ENCODE measurements at regions not wholly inside any gene's neighbourhood (a gene's known extent, or its start where the extent isn't known, plus 50 kb on each side); places are given as distances from the start of the nearest gene placed in this dataset.
"Not testable (repeated sequence)": the region's sequence is repeated elsewhere in the genome, so short reads cannot be mapped to it uniquely, and the experiment has no call there.

DNA sequence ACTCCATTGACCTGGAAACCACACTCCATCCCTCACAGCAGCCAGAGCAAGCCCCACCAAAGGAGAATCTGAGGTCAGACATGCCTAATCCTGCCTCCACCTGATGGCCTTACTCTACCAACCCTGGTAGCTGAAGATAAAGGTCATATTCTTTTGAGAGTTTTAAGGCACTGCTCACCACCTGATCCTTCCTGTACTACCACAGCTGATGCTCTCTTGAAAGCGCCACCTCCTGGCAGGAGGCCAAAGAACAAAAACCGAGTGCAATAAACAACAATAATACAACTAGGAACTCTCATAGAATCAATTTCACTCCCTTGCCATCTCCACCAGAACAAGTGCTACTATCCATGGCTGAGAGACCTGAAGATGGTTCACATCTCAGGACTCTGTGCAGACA, 301.6 kb downstream of the NAF1 start:
- intact Hi-C loops (cut with micrococcal nuclease; ENCODE audit: unreplicated experiment): no loop called here
- no TSS peak for BruUV-seq (replicated peaks)
- no peak overlapping the region for H3K27ac ChIP-seq (ENCODE audit: low read depth, low read length, poor library complexity, severe bottlenecking)
- ChIA-PET CTCF (no interaction called here), POLR2A (ENCODE audit: low non-redundant PET) (no interaction called here)
- no peak overlapping the region for H3K4me3 ChIP-seq (ENCODE audit: low read depth, low read length, poor library complexity, severe bottlenecking)
- no peaks in the 10 kb centered on the region for H3K9me3 ChIP-seq (ENCODE audit: low read depth, low read length, poor library complexity, severe bottlenecking)
- H3K27me3 ChIP-seq (replicated peaks; ENCODE audit: insufficient read depth, low read depth, low read length, poor library complexity): no peaks in the 10 kb centered on the region
- no peaks in the 10 kb centered on the region for H3K36me3 ChIP-seq (ENCODE audit: insufficient read depth, low read length, poor library complexity, severe bottlenecking)
- no peak for DNase-seq (ENCODE audit: low spot score)
- no peaks in the 10 kb centered on the region for H3K4me1 ChIP-seq (ENCODE audit: insufficient read depth, low read length, poor library complexity, severe bottlenecking)
- TF ChIP-seq, protein P1, sequence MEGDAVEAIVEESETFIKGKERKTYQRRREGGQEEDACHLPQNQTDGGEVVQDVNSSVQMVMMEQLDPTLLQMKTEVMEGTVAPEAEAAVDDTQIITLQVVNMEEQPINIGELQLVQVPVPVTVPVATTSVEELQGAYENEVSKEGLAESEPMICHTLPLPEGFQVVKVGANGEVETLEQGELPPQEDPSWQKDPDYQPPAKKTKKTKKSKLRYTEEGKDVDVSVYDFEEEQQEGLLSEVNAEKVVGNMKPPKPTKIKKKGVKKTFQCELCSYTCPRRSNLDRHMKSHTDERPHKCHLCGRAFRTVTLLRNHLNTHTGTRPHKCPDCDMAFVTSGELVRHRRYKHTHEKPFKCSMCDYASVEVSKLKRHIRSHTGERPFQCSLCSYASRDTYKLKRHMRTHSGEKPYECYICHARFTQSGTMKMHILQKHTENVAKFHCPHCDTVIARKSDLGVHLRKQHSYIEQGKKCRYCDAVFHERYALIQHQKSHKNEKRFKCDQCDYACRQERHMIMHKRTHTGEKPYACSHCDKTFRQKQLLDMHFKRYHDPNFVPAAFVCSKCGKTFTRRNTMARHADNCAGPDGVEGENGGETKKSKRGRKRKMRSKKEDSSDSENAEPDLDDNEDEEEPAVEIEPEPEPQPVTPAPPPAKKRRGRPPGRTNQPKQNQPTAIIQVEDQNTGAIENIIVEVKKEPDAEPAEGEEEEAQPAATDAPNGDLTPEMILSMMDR (conservative IDR thresholded peaks at IDR 0.05; ENCODE audit: low read depth, low read length): no peak

GRCh38 chr4:162853788-162854187, 312.9 kb downstream of the NAF1 start:
- no TSS peak for BruUV-seq (replicated peaks)
- no peak for DNase-seq (ENCODE audit: low spot score)
- intact Hi-C loops (cut with micrococcal nuclease; ENCODE audit: unreplicated experiment): loop anchor here (10.0 kb wide), 1 partner anchor 279 kb away; no protein-coding TSS in a partner anchor
- no peak for TF ChIP-seq EZH2 (IDR thresholded peaks at IDR 0.05; ENCODE audit: borderline replicate concordance, low read depth, low read length, poor library complexity, severe bottlenecking)
- TF ChIP-seq, protein P1 (conservative IDR thresholded peaks at IDR 0.05; ENCODE audit: low read depth, low read length): no peak
- CTCF ChIA-PET: no interaction called here
- Histone ChIP-seq H3K9me3 (ENCODE audit: low read depth, low read length, poor library complexity, severe bottlenecking) (no peaks in the 10 kb centered on the region), H3K4me1 (ENCODE audit: insufficient read depth, low read length, poor library complexity, severe bottlenecking) (no peaks in the 10 kb centered on the region), H3K36me3 (ENCODE audit: insufficient read depth, low read length, poor library complexity, severe bottlenecking) (no peaks in the 10 kb centered on the region), H3K4me3 (ENCODE audit: low read depth, low read length, poor library complexity, severe bottlenecking) (no peak overlapping the region), H3K27ac (ENCODE audit: low read depth, low read length, poor library complexity, severe bottlenecking) (no peak overlapping the region), H3K27me3 (replicated peaks; ENCODE audit: insufficient read depth, low read depth, low read length, poor library complexity) (no peaks in the 10 kb centered on the region)
- POLR2A ChIA-PET (ENCODE audit: low non-redundant PET): no interaction called here

DNA sequence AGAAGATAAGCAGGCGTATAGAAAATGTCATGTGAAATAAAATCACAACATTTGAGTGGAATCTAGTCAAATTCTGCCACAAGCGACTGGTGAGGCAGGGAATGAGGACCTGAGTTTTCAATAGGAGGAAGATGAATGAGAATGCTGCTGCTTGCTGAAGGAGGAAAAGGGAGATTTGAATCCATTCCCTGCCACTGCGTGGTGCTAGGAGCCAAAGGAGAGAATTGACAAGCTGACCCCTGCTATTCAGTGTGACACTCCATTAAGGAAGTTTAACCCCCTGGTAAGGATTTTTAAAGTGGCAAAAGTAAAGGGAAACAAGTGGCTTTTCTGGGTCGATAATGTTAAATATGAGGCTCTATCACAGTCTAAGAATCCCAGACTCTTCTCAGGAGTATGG, 314.0 kb downstream of the NAF1 start:
- Histone ChIP-seq H3K27me3 (replicated peaks; ENCODE audit: insufficient read depth, low read depth, low read length, poor library complexity) (no peaks in the 10 kb centered on the region), H3K4me1 (ENCODE audit: insufficient read depth, low read length, poor library complexity, severe bottlenecking) (no peaks in the 10 kb centered on the region), H3K4me3 (ENCODE audit: low read depth, low read length, poor library complexity, severe bottlenecking) (no peak overlapping the region), H3K36me3 (ENCODE audit: insufficient read depth, low read length, poor library complexity, severe bottlenecking) (no peaks in the 10 kb centered on the region), H3K9me3 (ENCODE audit: low read depth, low read length, poor library complexity, severe bottlenecking) (no peaks in the 10 kb centered on the region), H3K27ac (ENCODE audit: low read depth, low read length, poor library complexity, severe bottlenecking) (no peak overlapping the region)
- no TSS peak for BruUV-seq (replicated peaks)
- TF ChIP-seq EZH2 (IDR thresholded peaks at IDR 0.05; ENCODE audit: borderline replicate concordance, low read depth, low read length, poor library complexity, severe bottlenecking): no peak
- TF ChIP-seq, protein P1 (conservative IDR thresholded peaks at IDR 0.05; ENCODE audit: low read depth, low read length): no peak
- DNase-seq (ENCODE audit: low spot score): no peak
- intact Hi-C loops (cut with micrococcal nuclease; ENCODE audit: unreplicated experiment): loop anchor here (10.0 kb wide), 1 partner anchor 278 kb away; no protein-coding TSS in a partner anchor
- CTCF ChIA-PET: no interaction called here
- POLR2A ChIA-PET (ENCODE audit: low non-redundant PET): no interaction called here

DNA sequence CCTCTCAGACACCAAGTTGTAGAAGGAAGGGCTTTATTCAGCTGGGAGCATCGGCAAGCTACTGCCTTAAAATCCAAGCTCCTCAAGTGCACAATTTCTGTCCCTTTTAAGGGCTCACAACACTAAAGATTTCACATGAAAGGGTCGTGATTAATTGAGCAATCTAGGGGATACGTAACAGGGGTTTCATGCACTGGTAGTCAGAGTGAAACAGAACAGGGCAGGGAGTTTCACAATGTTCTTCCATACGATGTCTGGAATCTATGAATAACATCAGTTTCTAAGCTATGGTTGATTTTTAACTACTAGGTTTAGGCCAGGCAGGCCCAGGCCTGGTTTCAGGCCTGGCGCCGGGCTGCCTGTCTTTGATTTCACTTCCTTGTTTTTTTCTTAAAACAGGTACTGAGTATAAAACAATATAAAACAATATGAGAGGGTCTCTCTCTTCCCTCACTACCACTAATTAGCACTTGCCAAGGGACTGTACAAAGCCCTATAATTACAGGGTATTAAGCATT, 315.4 kb downstream of the NAF1 start:
- POLR2A ChIA-PET (ENCODE audit: low non-redundant PET); H3K27me3 ChIP-seq (replicated peaks; ENCODE audit: insufficient read depth, low read depth, low read length, poor library complexity); H3K9me3 ChIP-seq (ENCODE audit: low read depth, low read length, poor library complexity, severe bottlenecking); DNase-seq (ENCODE audit: low spot score); H3K4me3 ChIP-seq (ENCODE audit: low read depth, low read length, poor library complexity, severe bottlenecking); BruUV-seq (replicated peaks); H3K27ac ChIP-seq (ENCODE audit: low read depth, low read length, poor library complexity, severe bottlenecking); CTCF ChIA-PET; H3K4me1 ChIP-seq (ENCODE audit: insufficient read depth, low read length, poor library complexity, severe bottlenecking); H3K36me3 ChIP-seq (ENCODE audit: insufficient read depth, low read length, poor library complexity, severe bottlenecking): not testable (repeated sequence)
- intact Hi-C loops (cut with micrococcal nuclease; ENCODE audit: unreplicated experiment): loop anchor here (10.0 kb wide), 1 partner anchor 276 kb away; no protein-coding TSS in a partner anchor

Data from A673 (cell line).